GM23338 (cell line): ENCODE measurements at regions not wholly inside any gene's neighbourhood (a gene's known extent, or its start where the extent isn't known, plus 50 kb on each side); places are given as distances from the start of the nearest gene placed in this dataset.

Experiments
- ATAC-seq: fragments of 200-7000 bp; cut with Tn5 transposase; 3 replicates; pipeline ENCODE4 v1.9.1; 2020
- DNase-seq: peaks from one replicate; pipeline ENCODE4 v3.0.0-alpha.2; 2015; ENCODE audit warnings: low spot score
- H2AFZ ChIP-seq: fragments of 200-600 bp; sonication (generic); 2 replicates; pipeline ENCODE4 v1.8.0; 2016; ENCODE audit warnings: antibody characterized with exemption, mild to moderate bottlenecking, moderate library complexity
- H3F3A ChIP-seq: fragments of 200-600 bp; sonication (generic); replicated peaks from 2 replicates; pipeline ENCODE4 v1.8.0; 2017; ENCODE audit warnings: antibody characterized with exemption, mixed run types, low read depth
- H3K27ac ChIP-seq: fragments of 200-600 bp; sonication (generic); 2 replicates; pipeline ENCODE4 v1.6.1; 2016; ENCODE audit warnings: low read depth
- H3K27me3 ChIP-seq: fragments of 200-600 bp; sonication (generic); 2 replicates; pipeline ENCODE4 v1.8.0; 2016; ENCODE audit warnings: mild to moderate bottlenecking, mixed run types, moderate library complexity; ENCODE audit not compliant: insufficient read depth
- H3K36me3 ChIP-seq: fragments of 200-600 bp; sonication (generic); 2 replicates; pipeline ENCODE4 v1.8.0; 2016; ENCODE audit warnings: mild to moderate bottlenecking; ENCODE audit not compliant: insufficient read depth
- H3K4me1 ChIP-seq: fragments of 200-600 bp; sonication (generic); 2 replicates; pipeline ENCODE4 v1.8.0; 2016; ENCODE audit warnings: mild to moderate bottlenecking, moderate library complexity; ENCODE audit not compliant: insufficient read depth
- H3K4me2 ChIP-seq: fragments of 200-600 bp; sonication (generic); 2 replicates; pipeline ENCODE4 v1.7.1; 2017; ENCODE audit warnings: mixed run types
- H3K4me3 ChIP-seq: fragments of 200-600 bp; sonication (generic); 2 replicates; pipeline ENCODE4 v1.6.1; 2016; ENCODE audit warnings: mixed run types
- H3K79me2 ChIP-seq: fragments of 200-600 bp; sonication (generic); replicated peaks from 2 replicates; pipeline ENCODE4 v1.8.0; 2017; ENCODE audit warnings: mild to moderate bottlenecking; ENCODE audit not compliant: insufficient read depth
- H3K9me2 ChIP-seq: fragments of 200-600 bp; sonication (generic); 2 replicates; pipeline ENCODE4 v1.8.0; 2017; ENCODE audit not compliant: insufficient read depth
- H4K20me1 ChIP-seq: fragments of 200-600 bp; sonication (generic); replicated peaks from 2 replicates; pipeline ENCODE4 v1.8.0; 2017; ENCODE audit warnings: mild to moderate bottlenecking; ENCODE audit not compliant: insufficient read depth
- H3K27ac Mint-ChIP-seq: 2 replicates; pipeline ENCODE4 v1.8.0; 2020; ENCODE audit warnings: inconsistent platforms, mild to moderate bottlenecking, moderate library complexity, mixed read lengths
- H3K27me3 Mint-ChIP-seq: 3 replicates; pipeline ENCODE4 v1.8.0; 2022; ENCODE audit warnings: low read depth, mild to moderate bottlenecking, moderate library complexity, mixed read lengths, inconsistent platforms; ENCODE audit not compliant: insufficient read depth, poor library complexity
- H3K36me3 Mint-ChIP-seq: 3 replicates; pipeline ENCODE4 v1.8.0; 2021; ENCODE audit warnings: low read depth, mild to moderate bottlenecking, inconsistent platforms, moderate library complexity, mixed read lengths
- H3K4me1 Mint-ChIP-seq: 3 replicates; pipeline ENCODE4 v1.8.0; 2020; ENCODE audit warnings: mild to moderate bottlenecking, inconsistent platforms, mixed read lengths
- H3K4me3 Mint-ChIP-seq: 3 replicates; pipeline ENCODE4 v1.8.0; 2021; ENCODE audit warnings: moderate library complexity, mild to moderate bottlenecking, inconsistent platforms, mixed read lengths
- H3K9me3 Mint-ChIP-seq: 3 replicates; pipeline ENCODE4 v1.8.0; 2020; ENCODE audit warnings: moderate library complexity, mild to moderate bottlenecking, inconsistent platforms, mixed read lengths
- CTCF ChIP-seq, 2 experiments: fragments of 200-600 bp in 1 of 2; sonication (generic) in 1 of 2; conservative IDR thresholded peaks; 2 replicates each; pipeline versions ENCODE4 v1.5.1 to v1.6.1; 2016 to 2017; ENCODE audit warnings: antibody characterized with exemption in 2 of 2, low read depth in 2 of 2, mild to moderate bottlenecking in 2 of 2, moderate library complexity in 1 of 2
- ETS1 ChIP-seq: IDR thresholded peaks from 2 replicates; pipeline ENCODE4 v1.6.1; 2016; ENCODE audit warnings: antibody characterized with exemption
- POLR2AphosphoS5 ChIP-seq: IDR thresholded peaks from 2 replicates; pipeline ENCODE4 v1.6.1; 2016; ENCODE audit warnings: antibody characterized with exemption, low read depth
- REST ChIP-seq: IDR thresholded peaks from one replicate; pipeline ENCODE4 v1.6.1; 2018; ENCODE audit warnings: antibody characterized with exemption; ENCODE audit not compliant: unreplicated experiment
- STAT1 ChIP-seq: IDR thresholded peaks from one replicate; pipeline ENCODE4 v1.6.1; 2016; ENCODE audit warnings: antibody characterized with exemption; ENCODE audit not compliant: unreplicated experiment
- ZNF114 ChIP-seq: fragments of 250-450 bp; sonication (Bioruptor Pico); IDR thresholded peaks from 2 replicates; pipeline ENCODE4 v1.5.0; 2020; ENCODE audit warnings: mild to moderate bottlenecking, moderate library complexity
- ZNF331 ChIP-seq: fragments of 250-450 bp; sonication (Bioruptor Pico); IDR thresholded peaks from 2 replicates; pipeline ENCODE4 v1.5.0; 2020; ENCODE audit warnings: low read depth, mild to moderate bottlenecking, moderate library complexity

GRCh38 chr13:108387156-108387555 lies 117.6 kb downstream of the TNFSF13B start:
- H3K79me2 ChIP-seq: no peaks in the 10 kb centered on the region
- no peak for TF ChIP-seq ZNF114
- no peak for TF ChIP-seq STAT1
- no peak for TF ChIP-seq CTCF (conservative IDR thresholded peaks at IDR 0.05; ENCODE audit: low read depth in 2 of 2)
- TF ChIP-seq ETS1: no peak
- TF ChIP-seq ZNF331 (CRISPR knock-in tag): no peak
- no peak for TF ChIP-seq REST
- TF ChIP-seq POLR2AphosphoS5: no peak
- no peak overlapping the region for H3K4me2 ChIP-seq
- ATAC-seq: no peak
- H3K27me3 Mint-ChIP-seq: peaks cover under 1% of the 10 kb centered on the region
- 0 out of 2 replicates have a peak, but pooled peaks cover 2% of the 10 kb centered on the region for H3K9me2 ChIP-seq
- no peak overlapping the region for H3K27ac ChIP-seq
- DNase-seq: no peak
- H3K9me3 Mint-ChIP-seq: no peaks in the 10 kb centered on the region
- no peaks in the 10 kb centered on the region for H4K20me1 ChIP-seq
- no peaks in the 10 kb centered on the region for H3F3A ChIP-seq
- H3K36me3 ChIP-seq: no peaks in the 10 kb centered on the region
- H3K4me1 ChIP-seq: no peaks in the 10 kb centered on the region
- no peak overlapping the region for H3K27ac Mint-ChIP-seq
- H3K36me3 Mint-ChIP-seq: no peaks in the 10 kb centered on the region
- no peaks in the 10 kb centered on the region for H3K27me3 ChIP-seq
- no peak overlapping the region for H3K4me3 Mint-ChIP-seq
- no peak overlapping the region for H2AFZ ChIP-seq
- no peaks in the 10 kb centered on the region for H3K4me1 Mint-ChIP-seq
- H3K4me3 ChIP-seq: no peak overlapping the region

GRCh38 chr13:108402850-108403249 lies 133.3 kb downstream of the TNFSF13B start:
- H3K27ac Mint-ChIP-seq: peak overlapping the region; percentile 16; the same call in 1 of the 2 replicates
- Histone ChIP-seq H3F3A (no peaks in the 10 kb centered on the region), H3K9me2 (peaks cover 11% of the 10 kb centered on the region; the same call in 1 of the 2 replicates), H3K4me1 (no peaks in the 10 kb centered on the region), H3K4me3 (no peak overlapping the region), H3K36me3 (no peaks in the 10 kb centered on the region), H2AFZ (peak overlapping the region; percentile 64; the same call in 1 of the 2 replicates), H3K4me2 (no peak overlapping the region), H4K20me1 (no peaks in the 10 kb centered on the region), H3K27ac (no peak overlapping the region), H3K79me2 (no peaks in the 10 kb centered on the region), H3K27me3 (no peaks in the 10 kb centered on the region)
- no peak overlapping the region for H3K4me3 Mint-ChIP-seq
- DNase-seq (peak; percentile 3), ATAC-seq (peak; percentile 64)
- H3K27me3 Mint-ChIP-seq: peaks cover 2% of the 10 kb centered on the region
- H3K36me3 Mint-ChIP-seq: no peaks in the 10 kb centered on the region
- H3K4me1 Mint-ChIP-seq: peaks cover 12% of the 10 kb centered on the region
- no peaks in the 10 kb centered on the region for H3K9me3 Mint-ChIP-seq
- TF ChIP-seq ZNF114 (no peak), REST (no peak), ETS1 (no peak)
